ENCODE measurements at regions not wholly inside any gene's neighbourhood (a gene's known extent, or its start where the extent isn't known, plus 50 kb on each side); places are given as distances from the start of the nearest gene placed in this dataset.

- Histone ChIP-seq H3K27me3 (ENCODE audit: control insufficient read depth, insufficient read depth, low read length) (no peaks in the 10 kb centered on the region), H3K9me3 (ENCODE audit: control insufficient read depth, insufficient read depth, low read length) (peaks cover 4% of the 10 kb centered on the region), H3K4me1 (ENCODE audit: control insufficient read depth, insufficient read depth, low read length) (no peaks in the 10 kb centered on the region), H3K36me3 (ENCODE audit: control insufficient read depth, insufficient read depth, low read length) (peaks cover 2% of the 10 kb centered on the region), H3K27ac (ENCODE audit: low read depth, low read length) (no peak overlapping the region), H3K4me3 (ENCODE audit: low read depth, low read length) (no peak overlapping the region)
- DNase-seq (ENCODE audit: low read depth in 4 of 6, low spot score in 6 of 6) = no peak
These were observed 236.2 kb upstream of the KLF14 start for GRCh38 chr7:130970196-130970595.

- WGBS (ENCODE audit: insufficient coverage) = no CpG with 5 or more reads among the region's 1 CpG
- Histone ChIP-seq H3K9me3 (ENCODE audit: control insufficient read depth, insufficient read depth, low read length) (peaks cover 4% of the 10 kb centered on the region), H3K4me1 (ENCODE audit: control insufficient read depth, insufficient read depth, low read length) (no peaks in the 10 kb centered on the region), H3K27me3 (ENCODE audit: control insufficient read depth, insufficient read depth, low read length) (no peaks in the 10 kb centered on the region), H3K36me3 (ENCODE audit: control insufficient read depth, insufficient read depth, low read length) (peaks cover 2% of the 10 kb centered on the region), H3K4me3 (ENCODE audit: low read depth, low read length) (no peak overlapping the region), H3K27ac (ENCODE audit: low read depth, low read length) (no peak overlapping the region)
- no peak for DNase-seq (ENCODE audit: low read depth in 4 of 6, low spot score in 6 of 6)
These were observed 236.7 kb upstream of the KLF14 start for GRCh38 chr7:130970696-130971095.

GRCh38 chr7:130971297-130971696 is 237.3 kb upstream of the KLF14 start:
- no peak for DNase-seq (ENCODE audit: low read depth in 4 of 6, low spot score in 6 of 6)
- Histone ChIP-seq H3K27ac (ENCODE audit: low read depth, low read length) (no peak overlapping the region), H3K27me3 (ENCODE audit: control insufficient read depth, insufficient read depth, low read length) (no peaks in the 10 kb centered on the region), H3K9me3 (ENCODE audit: control insufficient read depth, insufficient read depth, low read length) (peaks cover 4% of the 10 kb centered on the region), H3K4me3 (ENCODE audit: low read depth, low read length) (no peak overlapping the region), H3K36me3 (ENCODE audit: control insufficient read depth, insufficient read depth, low read length) (peaks cover 2% of the 10 kb centered on the region), H3K4me1 (ENCODE audit: control insufficient read depth, insufficient read depth, low read length) (no peaks in the 10 kb centered on the region)
- WGBS (ENCODE audit: insufficient coverage) = 89% methylated on average over 4 of the region's 4 CpGs

- peaks cover 4% of the 10 kb centered on the region for H3K9me3 ChIP-seq (ENCODE audit: control insufficient read depth, insufficient read depth, low read length)
- no peaks in the 10 kb centered on the region for H3K4me1 ChIP-seq (ENCODE audit: control insufficient read depth, insufficient read depth, low read length)
- no peak overlapping the region for H3K4me3 ChIP-seq (ENCODE audit: low read depth, low read length)
- H3K27ac ChIP-seq (ENCODE audit: low read depth, low read length) = no peak overlapping the region
- no peak for DNase-seq (ENCODE audit: low read depth in 4 of 6, low spot score in 6 of 6)
- H3K27me3 ChIP-seq (ENCODE audit: control insufficient read depth, insufficient read depth, low read length) = no peaks in the 10 kb centered on the region
- WGBS (ENCODE audit: insufficient coverage) = no CpG with 5 or more reads among the region's 2 CpGs
- peaks cover 2% of the 10 kb centered on the region for H3K36me3 ChIP-seq (ENCODE audit: control insufficient read depth, insufficient read depth, low read length)
These were observed 238.2 kb upstream of the KLF14 start for GRCh38 chr7:130972201-130972600.

GRCh38 chr7:130973637-130974036 is 239.6 kb upstream of the KLF14 start:
- Histone ChIP-seq H3K27me3 (ENCODE audit: control insufficient read depth, insufficient read depth, low read length) (no peaks in the 10 kb centered on the region), H3K36me3 (ENCODE audit: control insufficient read depth, insufficient read depth, low read length) (peaks cover 2% of the 10 kb centered on the region), H3K4me1 (ENCODE audit: control insufficient read depth, insufficient read depth, low read length) (no peaks in the 10 kb centered on the region), H3K9me3 (ENCODE audit: control insufficient read depth, insufficient read depth, low read length) (peaks cover 4% of the 10 kb centered on the region), H3K27ac (ENCODE audit: low read depth, low read length) (no peak overlapping the region), H3K4me3 (ENCODE audit: low read depth, low read length) (no peak overlapping the region)
- DNase-seq (ENCODE audit: low read depth in 4 of 6, low spot score in 6 of 6) = no peak

- Histone ChIP-seq H3K4me3 (ENCODE audit: low read depth, low read length) (no peak overlapping the region), H3K27me3 (ENCODE audit: control insufficient read depth, insufficient read depth, low read length) (no peaks in the 10 kb centered on the region), H3K4me1 (ENCODE audit: control insufficient read depth, insufficient read depth, low read length) (no peaks in the 10 kb centered on the region), H3K9me3 (ENCODE audit: control insufficient read depth, insufficient read depth, low read length) (peaks cover 4% of the 10 kb centered on the region), H3K36me3 (ENCODE audit: control insufficient read depth, insufficient read depth, low read length) (peaks cover 2% of the 10 kb centered on the region), H3K27ac (ENCODE audit: low read depth, low read length) (no peak overlapping the region)
- WGBS (ENCODE audit: insufficient coverage) = 95% methylated on average over 2 of the region's 2 CpGs
- DNase-seq (ENCODE audit: low read depth in 4 of 6, low spot score in 6 of 6) = no peak
These were observed 240.2 kb upstream of the KLF14 start for GRCh38 chr7:130974169-130974568.

GRCh38 chr7:130974794-130975193 is 240.8 kb upstream of the KLF14 start:
- no peak for DNase-seq (ENCODE audit: low read depth in 4 of 6, low spot score in 6 of 6)
- Histone ChIP-seq H3K27me3 (ENCODE audit: control insufficient read depth, insufficient read depth, low read length) (no peaks in the 10 kb centered on the region), H3K4me1 (ENCODE audit: control insufficient read depth, insufficient read depth, low read length) (no peaks in the 10 kb centered on the region), H3K27ac (ENCODE audit: low read depth, low read length) (no peak overlapping the region), H3K9me3 (ENCODE audit: control insufficient read depth, insufficient read depth, low read length) (peaks cover 4% of the 10 kb centered on the region), H3K4me3 (ENCODE audit: low read depth, low read length) (no peak overlapping the region), H3K36me3 (ENCODE audit: control insufficient read depth, insufficient read depth, low read length) (peaks cover 2% of the 10 kb centered on the region)
- WGBS (ENCODE audit: insufficient coverage) = 100% methylated on average over 2 of the region's 2 CpGs

- no peak for DNase-seq (ENCODE audit: low read depth in 4 of 6, low spot score in 6 of 6)
- Histone ChIP-seq H3K4me1 (ENCODE audit: control insufficient read depth, insufficient read depth, low read length) (no peaks in the 10 kb centered on the region), H3K36me3 (ENCODE audit: control insufficient read depth, insufficient read depth, low read length) (peaks cover 2% of the 10 kb centered on the region), H3K27me3 (ENCODE audit: control insufficient read depth, insufficient read depth, low read length) (no peaks in the 10 kb centered on the region), H3K9me3 (ENCODE audit: control insufficient read depth, insufficient read depth, low read length) (peaks cover 4% of the 10 kb centered on the region), H3K4me3 (ENCODE audit: low read depth, low read length) (no peak overlapping the region), H3K27ac (ENCODE audit: low read depth, low read length) (no peak overlapping the region)
- 100% methylated on average over 1 of the region's 5 CpGs for WGBS (ENCODE audit: insufficient coverage)
These were observed 241.7 kb upstream of the KLF14 start for GRCh38 chr7:130975731-130976130.

GRCh38 chr7:130982160-130982638 is 248.2 kb upstream of the KLF14 start:
- no peaks in the 10 kb centered on the region for H3K36me3 ChIP-seq (ENCODE audit: control insufficient read depth, insufficient read depth, low read length)
- H3K4me1 ChIP-seq (ENCODE audit: control insufficient read depth, insufficient read depth, low read length) = peaks cover 7% of the 10 kb centered on the region
- H3K9me3 ChIP-seq (ENCODE audit: control insufficient read depth, insufficient read depth, low read length) = no peaks in the 10 kb centered on the region
- H3K4me3 ChIP-seq (ENCODE audit: low read depth, low read length) = no peak overlapping the region
- H3K27ac ChIP-seq (ENCODE audit: low read depth, low read length) = no peak overlapping the region
- peak in 3 of 6 donors; percentile 25 to 83 (median 47) for DNase-seq (ENCODE audit: low read depth in 4 of 6, low spot score in 6 of 6)
- no peaks in the 10 kb centered on the region for H3K27me3 ChIP-seq (ENCODE audit: control insufficient read depth, insufficient read depth, low read length)
- WGBS (ENCODE audit: insufficient coverage) = 46% methylated on average over 2 of the region's 3 CpGs

GRCh38 chr7:130982651-130983050 is 248.6 kb upstream of the KLF14 start:
- WGBS (ENCODE audit: insufficient coverage) = no CpG with 5 or more reads among the region's 3 CpGs
- H3K27ac ChIP-seq (ENCODE audit: low read depth, low read length) = no peak overlapping the region
- no peak for DNase-seq (ENCODE audit: low read depth in 4 of 6, low spot score in 6 of 6)
- no peaks in the 10 kb centered on the region for H3K9me3 ChIP-seq (ENCODE audit: control insufficient read depth, insufficient read depth, low read length)
- no peaks in the 10 kb centered on the region for H3K36me3 ChIP-seq (ENCODE audit: control insufficient read depth, insufficient read depth, low read length)
- H3K4me1 ChIP-seq (ENCODE audit: control insufficient read depth, insufficient read depth, low read length) = peaks cover 7% of the 10 kb centered on the region
- H3K27me3 ChIP-seq (ENCODE audit: control insufficient read depth, insufficient read depth, low read length) = no peaks in the 10 kb centered on the region
- no peak overlapping the region for H3K4me3 ChIP-seq (ENCODE audit: low read depth, low read length)

Data from spinal cord (tissue), 9 donors.